Spinal cord (tissue), 9 donors: ENCODE measurements at regions not wholly inside any gene's neighbourhood (a gene's known extent, or its start where the extent isn't known, plus 50 kb on each side); places are given as distances from the start of the nearest gene placed in this dataset.

Experiments used
- DNase-seq, 6 donors: peaks; one replicate each; pipeline versions ENCODE4 v3.0.0 to v3.0.0-alpha.2; 2013 to 2015; ENCODE audit warnings: low spot score in 6 of 6, low read depth in 4 of 6
- H3K27ac ChIP-seq: one replicate; pipeline ENCODE4 v1.5.1; 2013; ENCODE audit warnings: low read depth, low read length, control low read depth
- H3K27me3 ChIP-seq: one replicate; pipeline ENCODE4 v1.6.1; 2013; ENCODE audit warnings: low read length; ENCODE audit not compliant: control insufficient read depth, insufficient read depth
- H3K36me3 ChIP-seq: one replicate; pipeline ENCODE4 v1.6.1; 2013; ENCODE audit warnings: low read length; ENCODE audit not compliant: control insufficient read depth, insufficient read depth
- H3K4me1 ChIP-seq: one replicate; pipeline ENCODE4 v1.6.1; 2013; ENCODE audit warnings: low read length; ENCODE audit not compliant: control insufficient read depth, insufficient read depth
- H3K4me3 ChIP-seq: one replicate; pipeline ENCODE4 v1.5.1; 2013; ENCODE audit warnings: low read depth, low read length, control low read depth
- H3K9me3 ChIP-seq: one replicate; pipeline ENCODE4 v1.6.1; 2013; ENCODE audit warnings: low read length; ENCODE audit not compliant: control insufficient read depth, insufficient read depth
- WGBS: methylation state at CpG from one replicate; pipeline ENCODE4 v1.1.5; 2013; ENCODE audit warnings: missing lambda C conversion rate; ENCODE audit not compliant: insufficient coverage; 5-methylcytosine and 5-hydroxymethylcytosine counted together
- donor health status: healthy.

GRCh38 chr6:68333442-68333841 is 301.6 kb upstream of the ADGRB3 start:
- Histone ChIP-seq H3K4me3 (no peak overlapping the region), H3K36me3 (no peaks in the 10 kb centered on the region), H3K27me3 (no peaks in the 10 kb centered on the region), H3K9me3 (no peaks in the 10 kb centered on the region), H3K27ac (no peak overlapping the region), H3K4me1 (no peaks in the 10 kb centered on the region)
- peak in 5 of 6 donors; percentile 18 to 68 (median 32) for DNase-seq

- H3K4me1 ChIP-seq, result no peaks in the 10 kb centered on the region
- no CpG with 5 or more reads among the region's 2 CpGs for WGBS
- H3K27ac ChIP-seq, result no peak overlapping the region
- no peak overlapping the region for H3K4me3 ChIP-seq
- H3K36me3 ChIP-seq, result no peaks in the 10 kb centered on the region
- H3K9me3 ChIP-seq, result no peaks in the 10 kb centered on the region
- no peak for DNase-seq
- H3K27me3 ChIP-seq, result no peaks in the 10 kb centered on the region
These were observed 306.9 kb upstream of the ADGRB3 start for GRCh38 chr6:68328156-68328555.

- Histone ChIP-seq H3K9me3 (no peaks in the 10 kb centered on the region), H3K27me3 (no peaks in the 10 kb centered on the region), H3K27ac (no peak overlapping the region), H3K36me3 (no peaks in the 10 kb centered on the region), H3K4me3 (no peak overlapping the region), H3K4me1 (no peaks in the 10 kb centered on the region)
- DNase-seq, result no peak
- 100% methylated on average over 1 of the region's 4 CpGs for WGBS
These were observed 308.3 kb upstream of the ADGRB3 start for GRCh38 chr6:68326762-68327161.

GRCh38 chr6:68317366-68317765 is 317.7 kb upstream of the ADGRB3 start:
- WGBS, result no CpG with 5 or more reads among the region's 2 CpGs

GRCh38 chr6:68313911-68314310 is 321.2 kb upstream of the ADGRB3 start:
- Histone ChIP-seq H3K36me3 (no peaks in the 10 kb centered on the region), H3K27ac (no peak overlapping the region), H3K27me3 (no peaks in the 10 kb centered on the region), H3K4me1 (no peaks in the 10 kb centered on the region), H3K4me3 (no peak overlapping the region), H3K9me3 (no peaks in the 10 kb centered on the region)
- WGBS, result no CpG with 5 or more reads among the region's 1 CpG
- DNase-seq, result peak in 1 of 6 donors; percentile 9

More at GRCh38 chr6:68317366-68317765, 317.7 kb upstream of the ADGRB3 start:
- H3K4me3 ChIP-seq, result no peak overlapping the region
- no peaks in the 10 kb centered on the region for H3K36me3 ChIP-seq
- H3K9me3 ChIP-seq, result no peaks in the 10 kb centered on the region
- no peaks in the 10 kb centered on the region for H3K4me1 ChIP-seq
- no peak for DNase-seq
- H3K27me3 ChIP-seq, result no peaks in the 10 kb centered on the region
- no peak overlapping the region for H3K27ac ChIP-seq

- H3K4me1 ChIP-seq, result no peaks in the 10 kb centered on the region
- H3K36me3 ChIP-seq, result no peaks in the 10 kb centered on the region
- WGBS, result no CpG with 5 or more reads among the region's 1 CpG
- H3K9me3 ChIP-seq, result no peaks in the 10 kb centered on the region
- no peak overlapping the region for H3K4me3 ChIP-seq
- DNase-seq, result no peak
- no peak overlapping the region for H3K27ac ChIP-seq
- H3K27me3 ChIP-seq, result no peaks in the 10 kb centered on the region
These were observed 327.8 kb upstream of the ADGRB3 start for GRCh38 chr6:68307301-68307700.

GRCh38 chr6:68296126-68296525 is 339.0 kb upstream of the ADGRB3 start:
- no peak overlapping the region for H3K4me3 ChIP-seq
- H3K27ac ChIP-seq, result no peak overlapping the region
- peaks cover 2% of the 10 kb centered on the region for H3K9me3 ChIP-seq
- no peaks in the 10 kb centered on the region for H3K27me3 ChIP-seq
- no peaks in the 10 kb centered on the region for H3K36me3 ChIP-seq
- DNase-seq, result no peak
- no peaks in the 10 kb centered on the region for H3K4me1 ChIP-seq

- H3K9me3 ChIP-seq, result peaks cover 2% of the 10 kb centered on the region
- no peaks in the 10 kb centered on the region for H3K4me1 ChIP-seq
- no peak overlapping the region for H3K27ac ChIP-seq
- H3K27me3 ChIP-seq, result no peaks in the 10 kb centered on the region
- DNase-seq, result no peak
- H3K4me3 ChIP-seq, result no peak overlapping the region
- no CpG with 5 or more reads among the region's 1 CpG for WGBS
- H3K36me3 ChIP-seq, result no peaks in the 10 kb centered on the region
These were observed 352.4 kb upstream of the ADGRB3 start for GRCh38 chr6:68282646-68283045.

GRCh38 chr6:68279793-68280557 is 355.1 kb upstream of the ADGRB3 start:
- 96% methylated on average over 2 of the region's 3 CpGs for WGBS
- no peak overlapping the region for H3K27ac ChIP-seq
- H3K36me3 ChIP-seq, result no peaks in the 10 kb centered on the region
- H3K9me3 ChIP-seq, result peaks cover 2% of the 10 kb centered on the region
- H3K27me3 ChIP-seq, result no peaks in the 10 kb centered on the region
- H3K4me3 ChIP-seq, result no peak overlapping the region
- no peaks in the 10 kb centered on the region for H3K4me1 ChIP-seq
- DNase-seq, result no peak

- H3K9me3 ChIP-seq, result no peaks in the 10 kb centered on the region
- H3K27me3 ChIP-seq, result no peaks in the 10 kb centered on the region
- DNase-seq, result no peak
- no peak overlapping the region for H3K27ac ChIP-seq
- H3K4me3 ChIP-seq, result no peak overlapping the region
- no peaks in the 10 kb centered on the region for H3K4me1 ChIP-seq
- H3K36me3 ChIP-seq, result no peaks in the 10 kb centered on the region
These were observed 361.8 kb upstream of the ADGRB3 start for GRCh38 chr6:68273297-68273696.
